HG03060 (cell line): ENCODE measurements at regions not wholly inside any gene's neighbourhood (a gene's known extent, or its start where the extent isn't known, plus 50 kb on each side); places are given as distances from the start of the nearest gene placed in this dataset.
"Not testable (repeated sequence)": the region's sequence is repeated elsewhere in the genome, so short reads cannot be mapped to it uniquely, and the experiment has no call there.

ENCODE experiments used
- ATAC-seq: cut with Tn5 transposase; IDR thresholded peaks from one replicate; pipeline ENCODE4 v1.9.1; 2021; ENCODE audit warnings: low read depth, moderate number of reproducible peaks; ENCODE audit not compliant: unreplicated experiment

- ATAC-seq: no peak
Observed at GRCh38 chr11:80280737-80281136, 839.9 kb upstream of the TENM4 start.

- ATAC-seq: no peak
Observed at GRCh38 chr11:80261776-80262175, 820.9 kb upstream of the TENM4 start.

- not testable (repeated sequence) for ATAC-seq
Observed at GRCh38 chr11:80257319-80258015, 816.6 kb upstream of the TENM4 start.

- ATAC-seq: no peak
Observed at GRCh38 chr11:80255021-80255420, 814.2 kb upstream of the TENM4 start.

GRCh38 chr11:80241766-80242165 is 800.9 kb upstream of the TENM4 start:
- no peak for ATAC-seq

- ATAC-seq: no peak
Observed at GRCh38 chr11:80240245-80240644, 799.4 kb upstream of the TENM4 start.

GRCh38 chr11:80239217-80239616 is 798.4 kb upstream of the TENM4 start:
- ATAC-seq: no peak

- ATAC-seq: no peak
Observed at GRCh38 chr11:80227915-80228314, 787.1 kb upstream of the TENM4 start.

- no peak for ATAC-seq
Observed at GRCh38 chr11:80214413-80214812, 773.6 kb upstream of the TENM4 start.

GRCh38 chr11:80211673-80212072 is 770.8 kb upstream of the TENM4 start:
- ATAC-seq: no peak

- ATAC-seq: no peak
Observed at GRCh38 chr11:80204021-80204420, 763.2 kb upstream of the TENM4 start.

GRCh38 chr11:80196932-80197554 is 756.2 kb upstream of the TENM4 start:
- ATAC-seq: no peak

GRCh38 chr11:80196041-80196440 is 755.2 kb upstream of the TENM4 start:
- ATAC-seq: no peak

- ATAC-seq: no peak
Observed at GRCh38 chr11:80194625-80195024, 753.8 kb upstream of the TENM4 start.

GRCh38 chr11:80194016-80194415 is 753.2 kb upstream of the TENM4 start:
- ATAC-seq: no peak

- no peak for ATAC-seq
Observed at GRCh38 chr11:80188076-80188627, 747.3 kb upstream of the TENM4 start.

- no peak for ATAC-seq
Observed at GRCh38 chr11:80186692-80187091, 745.9 kb upstream of the TENM4 start.

GRCh38 chr11:80182901-80183300 is 742.1 kb upstream of the TENM4 start:
- no peak for ATAC-seq

- ATAC-seq: no peak
Observed at GRCh38 chr11:80173371-80174136, 732.7 kb upstream of the TENM4 start.

GRCh38 chr11:80168796-80169195 is 728.0 kb upstream of the TENM4 start:
- no peak for ATAC-seq

- ATAC-seq: no peak
Observed at GRCh38 chr11:80167766-80168165, 726.9 kb upstream of the TENM4 start.
